ENCODE measurements at regions not wholly inside any gene's neighbourhood (a gene's known extent, or its start where the extent isn't known, plus 50 kb on each side); places are given as distances from the start of the nearest gene placed in this dataset.

GRCh38 chr2:41701231-41701630 is 346.6 kb upstream of the PKDCC start:
- TF ChIP-seq CTCF (conservative IDR thresholded peaks at IDR 0.05; ENCODE audit: control insufficient read depth, insufficient read depth, low read depth, low read length) = no peak
- no peak for DNase-seq (ENCODE audit: low read depth)

GRCh38 chr2:41703123-41703522 is 344.7 kb upstream of the PKDCC start:
- TF ChIP-seq CTCF (conservative IDR thresholded peaks at IDR 0.05; ENCODE audit: control insufficient read depth, insufficient read depth, low read depth, low read length) = no peak
- no peak for DNase-seq (ENCODE audit: low read depth)
- H3K4me3 ChIP-seq (ENCODE audit: control insufficient read depth, low read depth, low read length) = no peak overlapping the region

More at GRCh38 chr2:41701231-41701630, 346.6 kb upstream of the PKDCC start:
- H3K4me3 ChIP-seq (ENCODE audit: control insufficient read depth, low read depth, low read length) = no peak overlapping the region

- H3K4me3 ChIP-seq (ENCODE audit: control insufficient read depth, low read depth, low read length) = no peak overlapping the region
- TF ChIP-seq CTCF (conservative IDR thresholded peaks at IDR 0.05; ENCODE audit: control insufficient read depth, insufficient read depth, low read depth, low read length) = no peak
- no peak for DNase-seq (ENCODE audit: low read depth)
Observed at GRCh38 chr2:41705634-41706033, 342.2 kb upstream of the PKDCC start.

GRCh38 chr2:41706286-41706685 is 341.5 kb upstream of the PKDCC start:
- no peak for DNase-seq (ENCODE audit: low read depth)
- TF ChIP-seq CTCF (conservative IDR thresholded peaks at IDR 0.05; ENCODE audit: control insufficient read depth, insufficient read depth, low read depth, low read length) = no peak

GRCh38 chr2:41707790-41708451 is 339.9 kb upstream of the PKDCC start:
- TF ChIP-seq CTCF (conservative IDR thresholded peaks at IDR 0.05; ENCODE audit: control insufficient read depth, insufficient read depth, low read depth, low read length) = no peak
- no peak overlapping the region for H3K4me3 ChIP-seq (ENCODE audit: control insufficient read depth, low read depth, low read length)
- DNase-seq (ENCODE audit: low read depth) = no peak

More at GRCh38 chr2:41706286-41706685, 341.5 kb upstream of the PKDCC start:
- H3K4me3 ChIP-seq (ENCODE audit: control insufficient read depth, low read depth, low read length) = no peak overlapping the region

GRCh38 chr2:41709702-41710599 is 337.9 kb upstream of the PKDCC start:
- no peak overlapping the region for H3K4me3 ChIP-seq (ENCODE audit: control insufficient read depth, low read depth, low read length)
- TF ChIP-seq CTCF (conservative IDR thresholded peaks at IDR 0.05; ENCODE audit: control insufficient read depth, insufficient read depth, low read depth, low read length) = no peak
- DNase-seq (ENCODE audit: low read depth) = no peak

Measured in fibroblast of mammary gland (primary cell).